Fibroblast of the aortic adventitia (primary cell): ENCODE measurements at regions not wholly inside any gene's neighbourhood (a gene's known extent, or its start where the extent isn't known, plus 50 kb on each side); places are given as distances from the start of the nearest gene placed in this dataset.
"Not testable (repeated sequence)": the region's sequence is repeated elsewhere in the genome, so short reads cannot be mapped to it uniquely, and the experiment has no call there.

ENCODE experiments used
- DNase-seq: peaks from one replicate; pipeline ENCODE4 v3.0.0-alpha.2; 2010; ENCODE audit warnings: low read depth
- H3K4me3 ChIP-seq: 2 replicates; pipeline ENCODE4 v1.5.1; 2011; ENCODE audit warnings: low read depth, mild to moderate bottlenecking, control low read depth, low read length, moderate library complexity
- TF ChIP-seq, protein P1 (sequence below): IDR thresholded peaks from 2 replicates; pipeline ENCODE4 v1.5.1; 2011; ENCODE audit warnings: mild to moderate bottlenecking, low read length, control low read depth, inconsistent platforms; ENCODE audit not compliant: insufficient read depth

- TF ChIP-seq, protein P1, sequence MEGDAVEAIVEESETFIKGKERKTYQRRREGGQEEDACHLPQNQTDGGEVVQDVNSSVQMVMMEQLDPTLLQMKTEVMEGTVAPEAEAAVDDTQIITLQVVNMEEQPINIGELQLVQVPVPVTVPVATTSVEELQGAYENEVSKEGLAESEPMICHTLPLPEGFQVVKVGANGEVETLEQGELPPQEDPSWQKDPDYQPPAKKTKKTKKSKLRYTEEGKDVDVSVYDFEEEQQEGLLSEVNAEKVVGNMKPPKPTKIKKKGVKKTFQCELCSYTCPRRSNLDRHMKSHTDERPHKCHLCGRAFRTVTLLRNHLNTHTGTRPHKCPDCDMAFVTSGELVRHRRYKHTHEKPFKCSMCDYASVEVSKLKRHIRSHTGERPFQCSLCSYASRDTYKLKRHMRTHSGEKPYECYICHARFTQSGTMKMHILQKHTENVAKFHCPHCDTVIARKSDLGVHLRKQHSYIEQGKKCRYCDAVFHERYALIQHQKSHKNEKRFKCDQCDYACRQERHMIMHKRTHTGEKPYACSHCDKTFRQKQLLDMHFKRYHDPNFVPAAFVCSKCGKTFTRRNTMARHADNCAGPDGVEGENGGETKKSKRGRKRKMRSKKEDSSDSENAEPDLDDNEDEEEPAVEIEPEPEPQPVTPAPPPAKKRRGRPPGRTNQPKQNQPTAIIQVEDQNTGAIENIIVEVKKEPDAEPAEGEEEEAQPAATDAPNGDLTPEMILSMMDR: no peak
- no peak for DNase-seq
These were observed 134.9 kb upstream of the FBXL17 start for GRCh38 chr5:108516785-108517184.

DNA sequence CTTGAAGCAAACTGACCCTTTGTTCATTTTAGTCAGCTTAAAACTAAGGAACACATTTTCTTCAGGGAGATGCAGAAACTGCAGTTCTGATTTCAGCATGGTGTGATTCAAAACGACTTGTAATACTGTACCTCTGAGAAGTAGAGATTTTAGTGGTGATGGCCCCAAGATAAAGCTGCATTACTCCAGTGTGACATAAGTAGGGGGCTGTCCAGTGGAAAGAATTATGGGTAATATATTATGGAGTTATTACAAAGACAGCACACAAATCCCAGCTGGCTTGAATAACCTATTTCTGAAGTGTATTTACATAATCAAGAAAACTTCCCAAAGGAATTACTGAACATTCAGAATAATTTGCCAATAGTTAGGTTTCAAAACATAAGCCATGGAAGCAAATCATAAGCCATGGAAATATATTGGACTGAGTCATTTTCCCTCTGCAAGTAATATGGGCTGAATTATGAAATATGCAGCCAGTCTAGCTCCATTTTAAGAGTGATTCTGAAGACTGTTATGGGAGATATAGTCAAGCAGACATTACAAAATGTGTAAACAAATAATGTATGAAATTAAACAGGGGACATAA lies 133.7 kb upstream of the FBXL17 start:
- TF ChIP-seq, protein P1: no peak
- DNase-seq: no peak

More at GRCh38 chr5:108516785-108517184, 134.9 kb upstream of the FBXL17 start:
- H3K4me3 ChIP-seq: no peak overlapping the region

GRCh38 chr5:108508979-108509378 lies 127.1 kb upstream of the FBXL17 start:
- TF ChIP-seq, protein P1: no peak

More for the DNA sequence above, 133.7 kb upstream of the FBXL17 start:
- H3K4me3 ChIP-seq: no peak overlapping the region

DNA sequence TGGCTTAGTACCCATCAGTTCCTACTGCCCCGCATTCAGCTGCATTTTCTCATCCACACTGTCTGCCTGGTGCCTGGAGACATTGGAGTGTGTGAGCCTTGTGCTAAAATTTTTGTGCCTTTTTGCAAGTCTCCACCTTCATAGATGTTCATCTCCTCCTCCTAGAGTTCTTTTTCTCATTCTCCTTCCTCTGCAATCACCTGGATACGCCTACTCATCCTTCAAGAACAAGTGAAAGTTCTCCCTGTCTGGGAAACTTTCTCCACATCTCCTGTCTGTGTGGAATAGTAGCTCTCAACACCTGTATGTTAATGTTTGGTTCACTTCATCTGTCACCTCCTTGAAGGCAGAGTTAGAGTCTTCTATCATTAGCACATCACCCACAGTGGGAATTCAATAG lies 125.7 kb upstream of the FBXL17 start:
- DNase-seq: no peak
- H3K4me3 ChIP-seq: no peak overlapping the region
- TF ChIP-seq, protein P1: no peak

More at GRCh38 chr5:108508979-108509378, 127.1 kb upstream of the FBXL17 start:
- no peak overlapping the region for H3K4me3 ChIP-seq
- DNase-seq: no peak

DNA sequence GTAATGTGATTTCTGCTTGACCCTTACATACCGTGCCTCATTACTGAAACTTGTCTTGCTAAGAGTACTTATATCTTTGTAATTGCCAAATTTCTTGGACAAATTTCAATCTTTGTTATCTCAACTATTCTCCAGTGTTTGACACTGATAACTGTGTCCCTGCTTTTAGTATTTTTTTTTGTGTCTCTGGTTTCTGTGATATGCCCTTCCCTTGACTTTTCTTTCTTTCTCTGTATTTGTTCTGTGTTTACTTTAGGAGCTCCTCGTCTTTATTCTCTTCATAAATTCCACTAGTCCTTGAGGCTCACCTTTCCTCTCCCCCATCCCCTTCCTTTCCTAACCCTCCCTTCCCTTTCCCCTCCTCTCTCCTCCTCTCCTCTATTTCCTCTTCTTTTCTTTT lies 123.7 kb upstream of the FBXL17 start:
- TF ChIP-seq, protein P1: no peak
- DNase-seq: no peak
- no peak overlapping the region for H3K4me3 ChIP-seq

DNA sequence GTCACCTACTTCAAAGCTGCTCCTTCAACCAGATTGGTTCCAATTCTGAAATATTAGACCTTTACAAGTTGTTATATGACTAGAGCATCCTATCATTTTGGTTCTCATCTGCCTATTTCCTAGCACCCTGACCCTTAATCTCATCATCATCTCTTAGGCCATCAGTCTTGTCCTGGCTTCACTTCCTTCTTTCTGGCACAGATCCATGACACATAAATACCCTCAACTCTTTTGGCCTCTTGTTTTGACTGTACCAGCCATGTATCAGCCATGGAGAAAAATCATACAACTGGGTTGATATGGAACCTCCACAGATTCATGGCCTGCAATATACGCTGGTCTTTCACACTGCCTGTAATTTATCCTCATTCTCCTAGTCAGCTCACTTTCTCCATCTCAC lies 123.1 kb upstream of the FBXL17 start:
- no peak overlapping the region for H3K4me3 ChIP-seq
- TF ChIP-seq, protein P1: no peak

DNA sequence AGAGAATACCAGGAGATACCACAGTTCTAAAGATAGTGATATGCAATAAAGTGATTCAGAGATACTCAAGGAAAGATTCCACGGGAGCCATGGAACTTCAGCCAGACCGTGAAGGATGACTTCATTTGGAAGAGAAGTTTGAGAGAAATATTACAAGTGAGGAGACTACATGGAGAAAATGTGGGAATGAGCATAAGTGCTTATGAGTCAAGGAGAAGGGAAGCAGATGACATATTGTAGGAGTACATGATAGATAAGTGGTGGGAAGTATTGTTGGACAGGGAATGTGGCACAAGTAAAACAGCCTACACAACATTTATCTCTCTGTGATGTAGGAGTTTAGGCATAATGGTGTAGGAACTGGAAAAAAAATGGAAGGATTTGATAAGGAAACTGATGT lies 122.1 kb upstream of the FBXL17 start:
- H3K4me3 ChIP-seq: no peak overlapping the region
- TF ChIP-seq, protein P1: no peak
- DNase-seq: no peak

More for the DNA sequence above, 123.1 kb upstream of the FBXL17 start:
- no peak for DNase-seq

DNA sequence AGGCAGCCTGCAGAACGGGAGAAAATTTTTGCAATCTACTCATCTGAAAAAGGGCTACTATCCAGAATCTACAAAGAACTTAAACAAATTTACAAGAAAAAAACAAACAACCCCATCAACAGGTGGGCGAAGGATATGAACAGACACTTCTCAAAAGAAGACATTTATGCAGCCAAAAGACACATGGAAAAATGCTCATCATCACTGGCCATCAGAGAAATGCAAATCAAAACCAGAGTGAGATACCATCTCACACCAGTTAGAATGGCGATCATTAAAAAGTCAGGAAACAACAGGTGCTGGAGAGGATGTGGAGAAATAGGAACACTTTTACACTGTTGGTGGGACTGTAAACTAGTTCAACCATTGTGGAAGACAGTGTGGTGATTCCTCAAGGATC lies 113.7 kb upstream of the FBXL17 start:
- DNase-seq, H3K4me3 ChIP-seq: not testable (repeated sequence)
